ENCODE measurements at regions not wholly inside any gene's neighbourhood (a gene's known extent, or its start where the extent isn't known, plus 50 kb on each side); places are given as distances from the start of the nearest gene placed in this dataset.

DNA sequence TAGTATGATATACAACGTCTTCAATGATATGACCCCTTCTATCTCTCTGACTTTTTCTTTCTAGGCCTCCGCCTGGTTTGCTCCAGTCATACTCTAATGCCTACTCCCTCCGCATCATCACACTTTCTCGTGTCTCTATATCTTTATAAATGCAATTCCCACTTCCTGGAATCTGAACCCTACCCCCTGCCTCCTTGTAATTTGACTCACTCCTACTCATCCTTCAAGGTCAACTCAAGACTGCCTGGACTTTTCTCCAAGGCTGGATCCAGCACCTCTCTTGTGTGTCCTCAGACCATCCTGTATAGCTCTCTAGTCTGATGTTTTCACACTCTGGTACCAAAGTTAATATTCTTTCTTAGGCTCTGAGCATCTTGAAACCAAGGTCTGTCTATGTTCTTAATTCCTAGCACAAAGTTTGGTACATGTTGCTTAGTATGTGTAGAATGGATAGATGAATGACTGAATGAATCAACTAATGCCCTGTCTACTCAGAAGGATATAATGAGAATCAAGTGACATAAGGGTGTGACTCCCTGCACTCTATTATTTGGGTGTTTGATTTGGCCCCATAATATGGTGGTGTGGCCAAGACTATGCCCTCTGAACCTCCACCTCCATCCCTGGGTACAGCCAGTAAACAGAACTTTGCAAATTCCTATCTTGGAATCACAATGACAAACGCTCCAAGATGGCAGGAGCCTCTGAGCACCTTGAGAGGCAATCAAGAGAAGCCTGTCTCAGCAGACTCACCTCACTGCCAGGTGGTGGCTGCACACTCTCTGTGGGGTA, 74.3 kb upstream of the SERP2 start:
- no peaks in the 10 kb centered on the region for H3K36me3 Mint-ChIP-seq (ENCODE audit: insufficient read depth, unreplicated experiment)
- H3K4me1 Mint-ChIP-seq (ENCODE audit: low read depth, unreplicated experiment), result no peaks in the 10 kb centered on the region
- no peak overlapping the region for H3K4me3 Mint-ChIP-seq (ENCODE audit: unreplicated experiment)
- Histone ChIP-seq H3K36me3 (ENCODE audit: control insufficient read depth, insufficient read depth, low read length) (no peaks in the 10 kb centered on the region), H3K4me1 (no peaks in the 10 kb centered on the region), H3K27me3 (replicated peaks; ENCODE audit: control insufficient read depth, insufficient read depth, low read length) (no peaks in the 10 kb centered on the region), H3K9me3 (no peaks in the 10 kb centered on the region), H3K4me3 (ENCODE audit: low read depth, low read length) (no peak overlapping the region)
- no peak for DNase-seq
- CTCF ChIA-PET, result no interaction called here
- BruUV-seq (replicated peaks), result no TSS peak
- H3K9me3 Mint-ChIP-seq (ENCODE audit: unreplicated experiment), result no peaks in the 10 kb centered on the region
- no peak overlapping the region for H3K27ac Mint-ChIP-seq (ENCODE audit: unreplicated experiment)
- intact Hi-C loops (cut with micrococcal nuclease; ENCODE audit: unreplicated experiment), result no loop called here
- H3K27me3 Mint-ChIP-seq (ENCODE audit: insufficient read depth, unreplicated experiment), result no peaks in the 10 kb centered on the region
- POLR2A ChIA-PET, result no interaction called here
- TF ChIP-seq, protein P1, sequence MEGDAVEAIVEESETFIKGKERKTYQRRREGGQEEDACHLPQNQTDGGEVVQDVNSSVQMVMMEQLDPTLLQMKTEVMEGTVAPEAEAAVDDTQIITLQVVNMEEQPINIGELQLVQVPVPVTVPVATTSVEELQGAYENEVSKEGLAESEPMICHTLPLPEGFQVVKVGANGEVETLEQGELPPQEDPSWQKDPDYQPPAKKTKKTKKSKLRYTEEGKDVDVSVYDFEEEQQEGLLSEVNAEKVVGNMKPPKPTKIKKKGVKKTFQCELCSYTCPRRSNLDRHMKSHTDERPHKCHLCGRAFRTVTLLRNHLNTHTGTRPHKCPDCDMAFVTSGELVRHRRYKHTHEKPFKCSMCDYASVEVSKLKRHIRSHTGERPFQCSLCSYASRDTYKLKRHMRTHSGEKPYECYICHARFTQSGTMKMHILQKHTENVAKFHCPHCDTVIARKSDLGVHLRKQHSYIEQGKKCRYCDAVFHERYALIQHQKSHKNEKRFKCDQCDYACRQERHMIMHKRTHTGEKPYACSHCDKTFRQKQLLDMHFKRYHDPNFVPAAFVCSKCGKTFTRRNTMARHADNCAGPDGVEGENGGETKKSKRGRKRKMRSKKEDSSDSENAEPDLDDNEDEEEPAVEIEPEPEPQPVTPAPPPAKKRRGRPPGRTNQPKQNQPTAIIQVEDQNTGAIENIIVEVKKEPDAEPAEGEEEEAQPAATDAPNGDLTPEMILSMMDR (IDR thresholded peaks at IDR 0.05; ENCODE audit: insufficient read depth in 1 of 2, low read depth in 1 of 2, low read length in 1 of 2, severe bottlenecking in 1 of 2, unreplicated experiment in 1 of 2), result no peak

- Histone ChIP-seq H3K4me1 (no peaks in the 10 kb centered on the region), H3K36me3 (ENCODE audit: control insufficient read depth, insufficient read depth, low read length) (no peaks in the 10 kb centered on the region), H3K27me3 (replicated peaks; ENCODE audit: control insufficient read depth, insufficient read depth, low read length) (no peaks in the 10 kb centered on the region), H3K9me3 (no peaks in the 10 kb centered on the region), H3K4me3 (ENCODE audit: low read depth, low read length) (no peak overlapping the region)
- Mint-ChIP-seq H3K27me3 (ENCODE audit: insufficient read depth, unreplicated experiment) (no peaks in the 10 kb centered on the region), H3K27ac (ENCODE audit: unreplicated experiment) (no peak overlapping the region), H3K36me3 (ENCODE audit: insufficient read depth, unreplicated experiment) (no peaks in the 10 kb centered on the region), H3K4me1 (ENCODE audit: low read depth, unreplicated experiment) (peaks cover 5% of the 10 kb centered on the region), H3K9me3 (ENCODE audit: unreplicated experiment) (no peaks in the 10 kb centered on the region), H3K4me3 (ENCODE audit: unreplicated experiment) (no peak overlapping the region)
- ChIA-PET CTCF (no interaction called here), POLR2A (no interaction called here)
- BruUV-seq (replicated peaks), result no TSS peak
- no peak for DNase-seq
- TF ChIP-seq, protein P1 (IDR thresholded peaks at IDR 0.05; ENCODE audit: insufficient read depth in 1 of 2, low read depth in 1 of 2, low read length in 1 of 2, severe bottlenecking in 1 of 2, unreplicated experiment in 1 of 2), result no peak
- intact Hi-C loops (cut with micrococcal nuclease; ENCODE audit: unreplicated experiment), result no loop called here
These were observed 72.6 kb upstream of the SERP2 start for GRCh38 chr13:44300895-44301638.

- Histone ChIP-seq H3K4me3 (ENCODE audit: low read depth, low read length) (no peak overlapping the region), H3K27me3 (replicated peaks; ENCODE audit: control insufficient read depth, insufficient read depth, low read length) (no peaks in the 10 kb centered on the region), H3K36me3 (ENCODE audit: control insufficient read depth, insufficient read depth, low read length) (no peaks in the 10 kb centered on the region), H3K9me3 (no peaks in the 10 kb centered on the region), H3K4me1 (peaks cover 3% of the 10 kb centered on the region; the same call in 1 of the 2 replicates)
- ChIA-PET CTCF (no interaction called here), POLR2A (no interaction called here)
- Mint-ChIP-seq H3K27me3 (ENCODE audit: insufficient read depth, unreplicated experiment) (no peaks in the 10 kb centered on the region), H3K4me1 (ENCODE audit: low read depth, unreplicated experiment) (peaks cover 7% of the 10 kb centered on the region), H3K9me3 (ENCODE audit: unreplicated experiment) (no peaks in the 10 kb centered on the region), H3K4me3 (ENCODE audit: unreplicated experiment) (no peak overlapping the region), H3K36me3 (ENCODE audit: insufficient read depth, unreplicated experiment) (no peaks in the 10 kb centered on the region), H3K27ac (ENCODE audit: unreplicated experiment) (no peak overlapping the region)
- TF ChIP-seq, protein P1 (IDR thresholded peaks at IDR 0.05; ENCODE audit: insufficient read depth in 1 of 2, low read depth in 1 of 2, low read length in 1 of 2, severe bottlenecking in 1 of 2, unreplicated experiment in 1 of 2), result no peak
- intact Hi-C loops (cut with micrococcal nuclease; ENCODE audit: unreplicated experiment), result no loop called here
- DNase-seq, result no peak
- BruUV-seq (replicated peaks), result no TSS peak
These were observed 72.0 kb upstream of the SERP2 start for GRCh38 chr13:44301639-44302015.

Data from Caco-2 (cell line).